Upper lobe of left lung (tissue), 4 donors: ENCODE measurements at regions not wholly inside any gene's neighbourhood (a gene's known extent, or its start where the extent isn't known, plus 50 kb on each side); places are given as distances from the start of the nearest gene placed in this dataset.

Source experiments
- CTCF ChIP-seq, 6 experiments: fragments of 450-650 bp in 4 of 6; fragments of 200-600 bp in 2 of 6; sonication (generic) in 2 of 6; IDR thresholded peaks; one replicate each; pipeline ENCODE4 v1.5.1; 2016 to 2019; ENCODE audit warnings: antibody characterized with exemption in 6 of 6
- EP300 ChIP-seq, 4 donors: sonication (generic); formaldehyde crosslinking; IDR thresholded peaks; one replicate each; pipeline ENCODE4 v1.5.1; 2017; ENCODE audit warnings: antibody characterized with exemption in 4 of 4, control low read depth in 2 of 4
- POLR2A ChIP-seq, 4 donors: fragments of 450-650 bp; IDR thresholded peaks; one replicate each; pipeline ENCODE4 v1.5.1; 2016 to 2017; ENCODE audit warnings: antibody characterized with exemption in 4 of 4, mild to moderate bottlenecking in 2 of 4
- POLR2AphosphoS5 ChIP-seq, 2 donors: sonication (generic); formaldehyde crosslinking; IDR thresholded peaks; one replicate each; pipeline ENCODE4 v1.5.1; 2017; ENCODE audit warnings: antibody characterized with exemption in 2 of 2

- no peak for TF ChIP-seq CTCF (IDR thresholded peaks at IDR 0.05)
- TF ChIP-seq EP300 (IDR thresholded peaks at IDR 0.05), result no peak
- TF ChIP-seq POLR2A (IDR thresholded peaks at IDR 0.05), result no peak
- TF ChIP-seq POLR2AphosphoS5 (IDR thresholded peaks at IDR 0.05), result no peak
Measured at GRCh38 chr9:88635151-88635550, 100.2 kb downstream of the NXNL2 start.
